ENCODE measurements at regions not wholly inside any gene's neighbourhood (a gene's known extent, or its start where the extent isn't known, plus 50 kb on each side); places are given as distances from the start of the nearest gene placed in this dataset.

DNA sequence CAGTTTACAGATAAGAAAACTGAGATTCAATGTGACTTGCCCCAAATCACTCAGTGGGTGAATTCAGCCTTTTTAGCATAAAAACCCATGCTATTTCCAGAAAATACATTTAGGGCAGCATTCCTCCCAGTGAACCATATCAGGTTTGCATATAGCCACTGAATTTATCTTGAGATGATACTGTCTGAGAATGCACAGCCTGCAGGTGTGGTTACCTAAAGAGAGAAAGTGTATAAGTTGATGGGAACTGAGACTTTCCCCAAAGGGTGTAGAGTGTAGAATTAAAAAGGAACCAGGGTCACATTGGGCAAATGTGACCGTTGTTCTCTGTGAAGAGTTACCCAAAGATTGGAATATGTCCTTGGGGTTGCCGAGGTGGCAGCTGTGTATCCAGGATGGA, 100.0 kb upstream of the PIK3R1 start:
- Histone ChIP-seq H3K18ac (ENCODE audit: low read length) (no peak overlapping the region), H2BK12ac (ENCODE audit: low read length) (no peak overlapping the region), H3K4me1 (ENCODE audit: control insufficient read depth in 2 of 2, insufficient read depth in 1 of 2, low read depth in 1 of 2, low read length in 2 of 2) (peaks cover 0 to 7% of the 10 kb centered on the region in 2 donors), H3K4me2 (ENCODE audit: insufficient read depth, low read length, poor library complexity, severe bottlenecking) (no peak overlapping the region), H2AFZ (ENCODE audit: low read length) (no peak overlapping the region), H3K4me3 (ENCODE audit: low read length in 2 of 2) (no peak overlapping the region), H3K27me3 (ENCODE audit: control insufficient read depth in 3 of 3, insufficient read depth in 3 of 3, low read depth in 1 of 3, low read length in 3 of 3) (no peaks in the 10 kb centered on the region), H3K23ac (ENCODE audit: low read depth, low read length, poor library complexity) (no peak overlapping the region), H2AK5ac (ENCODE audit: low read depth, low read length) (no peak overlapping the region), H3K14ac (ENCODE audit: low read length) (no peak overlapping the region), H3K4ac (ENCODE audit: low read length) (no peak overlapping the region), H2BK15ac (ENCODE audit: low read length) (no peak overlapping the region), H4K91ac (ENCODE audit: low read depth, low read length, poor library complexity) (no peak overlapping the region), H2BK120ac (ENCODE audit: low read depth, low read length) (no peak overlapping the region), H2BK5ac (ENCODE audit: low read length) (no peak overlapping the region), H3K79me1 (ENCODE audit: low read depth, low read length) (no peaks in the 10 kb centered on the region), H4K8ac (ENCODE audit: low read depth, low read length) (no peak overlapping the region), H3K9me3 (replicated peaks in 1 of 2; ENCODE audit: control insufficient read depth in 2 of 2, insufficient read depth in 1 of 2, low read depth in 1 of 2, low read length in 2 of 2) (peaks cover 0 to 7% of the 10 kb centered on the region in 2 donors), H3K9ac (ENCODE audit: low read depth, low read length, poor library complexity) (no peak overlapping the region), H3K36me3 (replicated peaks in 1 of 2; ENCODE audit: control insufficient read depth in 2 of 2, insufficient read depth in 2 of 2, low read length in 2 of 2) (no peaks in the 10 kb centered on the region), H3K27ac (replicated peaks; ENCODE audit: low read length) (no peak overlapping the region)
- no CpG with 5 or more reads among the region's 2 CpGs for WGBS, 2 donors (ENCODE audit: extremely low coverage in 2 of 2, insufficient read length in 2 of 2, insufficient replicate concordance in 1 of 2)
- DNase-seq (ENCODE audit: low spot score) = no peak

DNA sequence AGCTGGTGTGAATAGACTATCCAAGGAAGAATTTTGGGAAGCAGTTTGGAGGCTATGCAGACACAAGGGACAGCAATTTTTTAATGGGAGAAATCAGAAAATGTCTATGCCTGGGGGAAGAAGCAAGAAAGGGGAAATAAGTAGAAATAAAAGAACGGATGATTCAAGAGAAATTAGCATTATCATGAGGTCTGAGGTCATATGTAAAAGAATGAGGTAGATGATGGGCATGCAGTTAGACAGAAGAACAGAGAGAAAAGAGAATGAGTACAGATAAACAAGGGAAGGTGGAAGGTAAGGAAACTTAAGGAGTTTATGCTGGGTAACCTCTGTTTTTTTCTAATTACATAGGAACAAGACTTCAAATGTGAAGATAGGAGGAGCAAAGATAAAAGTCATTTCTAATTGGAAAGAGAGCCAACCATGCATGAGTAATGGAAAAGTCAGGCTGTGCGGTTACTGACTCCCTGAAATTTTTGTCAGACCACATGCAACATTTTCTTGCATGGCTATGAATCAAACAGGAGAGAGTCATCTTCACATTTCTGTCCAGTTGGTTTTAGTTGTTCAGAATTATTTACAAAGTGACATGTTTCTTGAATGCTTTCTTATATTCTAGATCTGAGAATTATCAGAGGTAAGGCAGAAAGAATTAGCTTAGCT, 101.0 kb upstream of the PIK3R1 start:
- 100% methylated on average over 1 of the region's 2 CpGs; no CpG with 5 or more reads in 1 of the 2 donors for WGBS, 2 donors (ENCODE audit: extremely low coverage in 2 of 2, insufficient read length in 2 of 2, insufficient replicate concordance in 1 of 2)
- H3K4me3 ChIP-seq (ENCODE audit: low read length in 2 of 2) = no peak overlapping the region
- H3K79me1 ChIP-seq (ENCODE audit: low read depth, low read length) = no peaks in the 10 kb centered on the region
- no peak overlapping the region for H3K9ac ChIP-seq (ENCODE audit: low read depth, low read length, poor library complexity)
- H3K36me3 ChIP-seq (replicated peaks in 1 of 2; ENCODE audit: control insufficient read depth in 2 of 2, insufficient read depth in 2 of 2, low read length in 2 of 2) = no peaks in the 10 kb centered on the region
- peaks cover 0 to 7% of the 10 kb centered on the region in 2 donors for H3K9me3 ChIP-seq (replicated peaks in 1 of 2; ENCODE audit: control insufficient read depth in 2 of 2, insufficient read depth in 1 of 2, low read depth in 1 of 2, low read length in 2 of 2)
- no peak overlapping the region for H2BK120ac ChIP-seq (ENCODE audit: low read depth, low read length)
- no peak overlapping the region for H2AK5ac ChIP-seq (ENCODE audit: low read depth, low read length)
- no peak overlapping the region for H3K18ac ChIP-seq (ENCODE audit: low read length)
- H2BK15ac ChIP-seq (ENCODE audit: low read length) = no peak overlapping the region
- no peak overlapping the region for H3K14ac ChIP-seq (ENCODE audit: low read length)
- peaks cover 0 to 7% of the 10 kb centered on the region in 2 donors for H3K4me1 ChIP-seq (ENCODE audit: control insufficient read depth in 2 of 2, insufficient read depth in 1 of 2, low read depth in 1 of 2, low read length in 2 of 2)
- no peak overlapping the region for H2BK5ac ChIP-seq (ENCODE audit: low read length)
- H4K91ac ChIP-seq (ENCODE audit: low read depth, low read length, poor library complexity) = no peak overlapping the region
- H2BK12ac ChIP-seq (ENCODE audit: low read length) = no peak overlapping the region
- H3K27me3 ChIP-seq (ENCODE audit: control insufficient read depth in 3 of 3, insufficient read depth in 3 of 3, low read depth in 1 of 3, low read length in 3 of 3) = no peaks in the 10 kb centered on the region
- no peak overlapping the region for H3K23ac ChIP-seq (ENCODE audit: low read depth, low read length, poor library complexity)
- H3K27ac ChIP-seq (replicated peaks; ENCODE audit: low read length) = no peak overlapping the region
- H3K4me2 ChIP-seq (ENCODE audit: insufficient read depth, low read length, poor library complexity, severe bottlenecking) = no peak overlapping the region
- no peak overlapping the region for H4K8ac ChIP-seq (ENCODE audit: low read depth, low read length)
- no peak overlapping the region for H2AFZ ChIP-seq (ENCODE audit: low read length)
- DNase-seq (ENCODE audit: low spot score) = no peak
- no peak overlapping the region for H3K4ac ChIP-seq (ENCODE audit: low read length)

DNA sequence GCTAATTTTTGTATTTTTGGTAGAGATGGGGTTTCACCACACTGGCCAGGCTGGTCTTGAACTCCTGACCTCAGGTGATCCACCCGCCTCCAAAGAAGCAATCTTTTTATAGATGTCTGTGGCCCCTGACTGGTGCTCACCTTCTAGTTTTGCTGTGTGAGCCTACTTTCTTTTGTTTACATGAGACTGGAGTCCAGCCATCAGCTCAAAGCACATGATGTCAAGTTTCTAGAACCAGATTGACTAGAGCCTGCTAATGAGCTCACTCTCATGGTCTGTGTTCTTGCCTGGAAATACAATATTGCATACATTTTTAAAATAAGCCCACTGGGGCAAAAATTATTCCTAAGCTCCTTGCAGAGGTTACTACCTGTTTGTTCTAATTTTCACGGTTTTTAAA, 102.9 kb upstream of the PIK3R1 start:
- H4K91ac ChIP-seq (ENCODE audit: low read depth, low read length, poor library complexity) = no peak overlapping the region
- H4K8ac ChIP-seq (ENCODE audit: low read depth, low read length) = no peak overlapping the region

DNA sequence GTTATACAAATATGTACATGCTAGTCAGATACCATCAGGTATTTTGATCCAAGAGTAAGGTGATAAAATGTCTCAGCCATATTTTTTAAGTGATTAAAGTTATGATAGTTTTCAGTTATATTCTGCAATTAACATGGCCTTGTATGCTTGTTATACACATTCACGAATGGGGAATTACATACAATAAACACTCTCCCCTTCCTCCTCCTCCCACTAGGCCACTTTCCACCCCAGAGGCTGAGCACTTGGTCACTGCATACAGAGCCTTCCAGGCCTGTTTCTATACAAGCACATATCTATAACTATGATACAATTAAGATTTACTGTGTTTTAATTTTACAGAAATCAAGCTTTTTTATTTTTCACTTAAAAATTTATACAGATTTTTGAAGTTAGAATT, 104.7 kb upstream of the PIK3R1 start:
- peak overlapping the region; percentile 11 for H3K4me2 ChIP-seq (ENCODE audit: insufficient read depth, low read length, poor library complexity, severe bottlenecking)
- H2BK12ac ChIP-seq (ENCODE audit: low read length) = no peak overlapping the region
- no peak overlapping the region for H3K23ac ChIP-seq (ENCODE audit: low read depth, low read length, poor library complexity)
- peaks cover 0 to 7% of the 10 kb centered on the region in 2 donors for H3K9me3 ChIP-seq (replicated peaks in 1 of 2; ENCODE audit: control insufficient read depth in 2 of 2, insufficient read depth in 1 of 2, low read depth in 1 of 2, low read length in 2 of 2)
- no peak overlapping the region for H4K91ac ChIP-seq (ENCODE audit: low read depth, low read length, poor library complexity)
- H3K14ac ChIP-seq (ENCODE audit: low read length) = no peak overlapping the region
- no peak overlapping the region for H3K9ac ChIP-seq (ENCODE audit: low read depth, low read length, poor library complexity)
- H3K27ac ChIP-seq (replicated peaks; ENCODE audit: low read length) = no peak overlapping the region
- H3K36me3 ChIP-seq (replicated peaks in 1 of 2; ENCODE audit: control insufficient read depth in 2 of 2, insufficient read depth in 2 of 2, low read length in 2 of 2) = no peaks in the 10 kb centered on the region
- no peak overlapping the region for H2BK5ac ChIP-seq (ENCODE audit: low read length)
- no peak overlapping the region for H4K8ac ChIP-seq (ENCODE audit: low read depth, low read length)
- no peak overlapping the region for H2AFZ ChIP-seq (ENCODE audit: low read length)
- DNase-seq (ENCODE audit: low spot score) = no peak
- no peak overlapping the region for H2AK5ac ChIP-seq (ENCODE audit: low read depth, low read length)
- no peak overlapping the region for H3K4me3 ChIP-seq (ENCODE audit: low read length in 2 of 2)
- no peak overlapping the region for H3K18ac ChIP-seq (ENCODE audit: low read length)
- H3K4me1 ChIP-seq (ENCODE audit: control insufficient read depth in 2 of 2, insufficient read depth in 1 of 2, low read depth in 1 of 2, low read length in 2 of 2) = peaks cover 2% of the 10 kb centered on the region in 2 donors
- H2BK15ac ChIP-seq (ENCODE audit: low read length) = no peak overlapping the region
- WGBS, 2 donors (ENCODE audit: extremely low coverage in 2 of 2, insufficient read length in 2 of 2, insufficient replicate concordance in 1 of 2) = no CpG with 5 or more reads among the region's 1 CpG
- no peak overlapping the region for H2BK120ac ChIP-seq (ENCODE audit: low read depth, low read length)
- H3K4ac ChIP-seq (ENCODE audit: low read length) = no peak overlapping the region
- H3K27me3 ChIP-seq (ENCODE audit: control insufficient read depth in 3 of 3, insufficient read depth in 3 of 3, low read depth in 1 of 3, low read length in 3 of 3) = no peaks in the 10 kb centered on the region
- H3K79me1 ChIP-seq (ENCODE audit: low read depth, low read length) = no peaks in the 10 kb centered on the region

More for the DNA sequence above, 102.9 kb upstream of the PIK3R1 start:
- Histone ChIP-seq H2BK5ac (ENCODE audit: low read length) (no peak overlapping the region), H3K27ac (replicated peaks; ENCODE audit: low read length) (no peak overlapping the region), H3K79me1 (ENCODE audit: low read depth, low read length) (no peaks in the 10 kb centered on the region), H3K14ac (ENCODE audit: low read length) (no peak overlapping the region), H3K9ac (ENCODE audit: low read depth, low read length, poor library complexity) (no peak overlapping the region), H2BK120ac (ENCODE audit: low read depth, low read length) (no peak overlapping the region), H2BK12ac (ENCODE audit: low read length) (no peak overlapping the region), H2AK5ac (ENCODE audit: low read depth, low read length) (no peak overlapping the region), H3K36me3 (replicated peaks in 1 of 2; ENCODE audit: control insufficient read depth in 2 of 2, insufficient read depth in 2 of 2, low read length in 2 of 2) (no peaks in the 10 kb centered on the region), H3K4me2 (ENCODE audit: insufficient read depth, low read length, poor library complexity, severe bottlenecking) (no peak overlapping the region), H2BK15ac (ENCODE audit: low read length) (no peak overlapping the region), H3K4ac (ENCODE audit: low read length) (no peak overlapping the region), H2AFZ (ENCODE audit: low read length) (no peak overlapping the region), H3K18ac (ENCODE audit: low read length) (no peak overlapping the region), H3K4me1 (ENCODE audit: control insufficient read depth in 2 of 2, insufficient read depth in 1 of 2, low read depth in 1 of 2, low read length in 2 of 2) (peaks cover 2 to 7% of the 10 kb centered on the region in 2 donors), H3K23ac (ENCODE audit: low read depth, low read length, poor library complexity) (no peak overlapping the region), H3K4me3 (ENCODE audit: low read length in 2 of 2) (no peak overlapping the region), H3K9me3 (replicated peaks in 1 of 2; ENCODE audit: control insufficient read depth in 2 of 2, insufficient read depth in 1 of 2, low read depth in 1 of 2, low read length in 2 of 2) (peaks cover 0 to 7% of the 10 kb centered on the region in 2 donors), H3K27me3 (ENCODE audit: control insufficient read depth in 3 of 3, insufficient read depth in 3 of 3, low read depth in 1 of 3, low read length in 3 of 3) (no peaks in the 10 kb centered on the region)
- no CpG with 5 or more reads among the region's 2 CpGs for WGBS, 2 donors (ENCODE audit: extremely low coverage in 2 of 2, insufficient read length in 2 of 2, insufficient replicate concordance in 1 of 2)
- DNase-seq (ENCODE audit: low spot score) = no peak
